MCF 10A (cell line): ENCODE measurements at regions not wholly inside any gene's neighbourhood (a gene's known extent, or its start where the extent isn't known, plus 50 kb on each side); places are given as distances from the start of the nearest gene placed in this dataset.
"Not testable (repeated sequence)": the region's sequence is repeated elsewhere in the genome, so short reads cannot be mapped to it uniquely, and the experiment has no call there.

ENCODE experiments used
- BruUV-seq: library from RNA; stranded (reverse); fragments of 400-500 nt; replicated peaks from 2 replicates; lab custom pipeline; 2021; lab: Mats Ljungman, UMichigan
- CTCF ChIA-PET: fragments of 300-600 bp; sonication (Branson Sonifier 250); formaldehyde crosslinking; extraction: SDS; loops from one replicate; lab custom pipeline; 2021; ENCODE audit warnings: antibody characterized with exemption, inconsistent platforms; lab: Yijun Ruan, JAX
- POLR2A ChIA-PET: fragments of 300-600, 350-650 bp; sonication (Branson Sonifier 250); formaldehyde crosslinking; extraction: SDS; loops from one replicate; lab custom pipeline; 2020; ENCODE audit warnings: antibody characterized with exemption, inconsistent platforms; lab: Yijun Ruan, JAX
- DNase-seq: peaks from one replicate; pipeline ENCODE4 v3.0.0-alpha.2; 2018; ENCODE audit not compliant: unreplicated experiment
- H3K27ac Mint-ChIP-seq: one replicate; pipeline ENCODE4 v1.8.0; 2022; ENCODE audit warnings: mild to moderate bottlenecking, low read depth, mixed read lengths; ENCODE audit not compliant: unreplicated experiment
- H3K27me3 Mint-ChIP-seq: one replicate; pipeline ENCODE4 v1.8.0; 2022; ENCODE audit warnings: mixed read lengths; ENCODE audit not compliant: insufficient read depth, unreplicated experiment
- H3K36me3 Mint-ChIP-seq: one replicate; pipeline ENCODE4 v1.8.0; 2022; ENCODE audit warnings: mild to moderate bottlenecking, moderate library complexity, mixed read lengths; ENCODE audit not compliant: insufficient read depth, unreplicated experiment
- H3K4me1 Mint-ChIP-seq: one replicate; pipeline ENCODE4 v1.8.0; 2022; ENCODE audit warnings: mixed read lengths; ENCODE audit not compliant: insufficient read depth, unreplicated experiment
- H3K4me3 Mint-ChIP-seq: one replicate; pipeline ENCODE4 v1.8.0; 2022; ENCODE audit warnings: mild to moderate bottlenecking, moderate library complexity, mixed read lengths; ENCODE audit not compliant: unreplicated experiment
- H3K9me3 Mint-ChIP-seq: one replicate; pipeline ENCODE4 v1.8.0; 2022; ENCODE audit warnings: mixed read lengths; ENCODE audit not compliant: unreplicated experiment
- intact Hi-C: fragments of 100-400 bp; cut with micrococcal nuclease; formaldehyde crosslinking; loops from 2 replicates; pipeline ENCODE4 v1.14.1; 2022
- TF ChIP-seq, protein P1 (sequence below): fragments of 200-600 bp; IDR thresholded peaks from one replicate; pipeline ENCODE4 v1.8.0; 2022; ENCODE audit warnings: antibody characterized with exemption, mild to moderate bottlenecking; ENCODE audit not compliant: unreplicated experiment

DNA sequence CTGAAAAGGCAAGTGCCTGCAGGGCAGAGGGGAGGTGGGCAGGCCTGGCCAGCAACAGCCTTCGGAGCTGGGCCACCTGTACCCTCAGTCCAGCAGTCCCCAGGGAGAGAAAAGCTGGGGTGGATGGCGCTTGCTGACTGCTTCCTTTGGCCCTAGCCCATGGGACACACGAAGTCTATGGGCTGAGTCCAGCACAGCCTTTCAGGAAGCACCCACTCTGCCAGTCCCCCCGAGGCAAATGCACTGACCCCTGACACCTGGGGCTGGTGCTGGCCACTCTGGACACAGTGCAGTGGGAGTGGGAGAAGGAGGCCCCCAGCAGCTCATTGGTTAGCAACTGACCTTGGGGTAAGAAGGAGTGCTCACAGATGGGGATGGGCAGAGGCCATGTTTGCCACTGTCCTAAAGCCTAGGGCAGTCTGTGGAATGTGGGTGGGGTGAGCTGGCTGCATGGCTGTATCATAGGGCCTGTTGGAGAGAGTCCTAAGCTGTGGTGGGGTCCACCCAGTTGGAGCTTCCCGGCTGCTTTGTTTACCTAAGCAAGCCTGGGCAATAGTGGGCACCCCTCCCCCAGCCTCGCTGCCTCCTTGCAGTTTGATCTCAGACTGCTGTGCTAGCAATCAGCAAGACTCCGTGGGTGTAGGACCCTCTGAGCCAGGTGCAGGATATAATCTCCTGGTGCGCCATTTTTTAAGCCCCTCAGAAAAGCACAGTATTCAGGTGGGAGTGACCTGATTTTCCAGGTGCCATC is 240.2 kb downstream of the ANKRD30B start:
- BruUV-seq, H3K9me3 Mint-ChIP-seq, intact Hi-C loops, H3K27me3 Mint-ChIP-seq, DNase-seq, H3K4me3 Mint-ChIP-seq, H3K4me1 Mint-ChIP-seq, POLR2A ChIA-PET, H3K36me3 Mint-ChIP-seq, H3K27ac Mint-ChIP-seq, CTCF ChIA-PET: not testable (repeated sequence)

DNA sequence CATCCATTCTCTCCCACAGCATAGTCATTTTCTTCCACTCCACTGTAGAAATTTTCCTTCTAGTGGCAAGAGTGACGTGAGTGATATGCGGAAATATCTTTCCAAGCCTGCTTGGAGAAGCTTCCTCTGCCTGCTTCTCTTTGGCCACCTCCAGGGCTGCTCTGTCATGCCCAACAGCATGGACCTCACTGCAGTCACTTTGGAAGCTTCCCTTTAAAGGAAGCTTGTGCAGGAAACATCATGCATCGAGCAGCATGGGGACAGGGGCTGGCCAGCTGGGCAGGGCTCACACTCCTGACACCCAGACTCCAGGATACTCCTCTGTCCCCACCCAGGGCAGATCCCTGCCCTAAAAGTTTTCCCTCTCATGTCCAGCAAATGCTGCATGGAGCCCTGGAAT is 241.6 kb downstream of the ANKRD30B start:
- H3K4me3 Mint-ChIP-seq, intact Hi-C loops, H3K27me3 Mint-ChIP-seq, CTCF ChIA-PET, H3K9me3 Mint-ChIP-seq, H3K27ac Mint-ChIP-seq, POLR2A ChIA-PET, H3K36me3 Mint-ChIP-seq, DNase-seq, BruUV-seq, H3K4me1 Mint-ChIP-seq: not testable (repeated sequence)

- H3K27me3 Mint-ChIP-seq, BruUV-seq, H3K27ac Mint-ChIP-seq, intact Hi-C loops, H3K4me3 Mint-ChIP-seq, POLR2A ChIA-PET, H3K4me1 Mint-ChIP-seq, H3K36me3 Mint-ChIP-seq, DNase-seq, CTCF ChIA-PET: not testable (repeated sequence)
- H3K9me3 Mint-ChIP-seq: peaks cover 12% of the 10 kb centered on the region
Observed at GRCh38 chr18:14991934-14992445, 244.0 kb downstream of the ANKRD30B start.

GRCh38 chr18:14992758-14993157 is 244.8 kb downstream of the ANKRD30B start:
- H3K4me1 Mint-ChIP-seq, H3K4me3 Mint-ChIP-seq, H3K36me3 Mint-ChIP-seq, H3K27ac Mint-ChIP-seq, intact Hi-C loops, POLR2A ChIA-PET, H3K27me3 Mint-ChIP-seq, BruUV-seq, DNase-seq: not testable (repeated sequence)
- H3K9me3 Mint-ChIP-seq: peaks cover 15% of the 10 kb centered on the region
- CTCF ChIA-PET: interaction anchor here (0.6 kb wide), 1 partner anchor 11 kb away, joined by 3 read pairs; no protein-coding TSS in a partner anchor

DNA sequence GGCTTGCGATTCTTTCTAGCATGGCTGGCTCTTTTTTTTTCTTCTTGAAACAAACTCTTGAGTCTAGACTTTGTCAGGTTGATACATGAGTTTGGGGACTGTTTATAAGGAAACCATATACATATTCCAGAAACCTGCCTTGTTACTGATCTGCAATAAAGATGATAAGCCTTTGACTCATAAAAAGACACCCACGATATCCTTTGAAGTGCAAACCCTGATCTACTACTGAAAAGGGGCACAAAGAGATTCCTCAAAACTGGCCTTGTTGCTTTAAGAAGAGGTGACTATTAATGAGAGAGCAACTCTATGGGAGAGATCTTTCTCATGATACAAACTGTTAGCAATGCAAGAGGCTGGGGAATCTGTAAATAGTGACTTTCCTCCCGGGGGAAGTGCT is 247.1 kb downstream of the ANKRD30B start:
- intact Hi-C loops, POLR2A ChIA-PET, BruUV-seq: not testable (repeated sequence)

GRCh38 chr18:14997357-14997756 is 249.4 kb downstream of the ANKRD30B start:
- no peak for DNase-seq
- ChIA-PET POLR2A (no interaction called here), CTCF (no interaction called here)
- H3K4me3 Mint-ChIP-seq: no peak overlapping the region
- no peaks in the 10 kb centered on the region for H3K4me1 Mint-ChIP-seq
- H3K27me3 Mint-ChIP-seq: no peaks in the 10 kb centered on the region
- H3K27ac Mint-ChIP-seq: no peak overlapping the region
- TF ChIP-seq, protein P1, sequence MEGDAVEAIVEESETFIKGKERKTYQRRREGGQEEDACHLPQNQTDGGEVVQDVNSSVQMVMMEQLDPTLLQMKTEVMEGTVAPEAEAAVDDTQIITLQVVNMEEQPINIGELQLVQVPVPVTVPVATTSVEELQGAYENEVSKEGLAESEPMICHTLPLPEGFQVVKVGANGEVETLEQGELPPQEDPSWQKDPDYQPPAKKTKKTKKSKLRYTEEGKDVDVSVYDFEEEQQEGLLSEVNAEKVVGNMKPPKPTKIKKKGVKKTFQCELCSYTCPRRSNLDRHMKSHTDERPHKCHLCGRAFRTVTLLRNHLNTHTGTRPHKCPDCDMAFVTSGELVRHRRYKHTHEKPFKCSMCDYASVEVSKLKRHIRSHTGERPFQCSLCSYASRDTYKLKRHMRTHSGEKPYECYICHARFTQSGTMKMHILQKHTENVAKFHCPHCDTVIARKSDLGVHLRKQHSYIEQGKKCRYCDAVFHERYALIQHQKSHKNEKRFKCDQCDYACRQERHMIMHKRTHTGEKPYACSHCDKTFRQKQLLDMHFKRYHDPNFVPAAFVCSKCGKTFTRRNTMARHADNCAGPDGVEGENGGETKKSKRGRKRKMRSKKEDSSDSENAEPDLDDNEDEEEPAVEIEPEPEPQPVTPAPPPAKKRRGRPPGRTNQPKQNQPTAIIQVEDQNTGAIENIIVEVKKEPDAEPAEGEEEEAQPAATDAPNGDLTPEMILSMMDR: no peak
- intact Hi-C loops: no loop called here
- BruUV-seq: no TSS peak
- H3K36me3 Mint-ChIP-seq: no peaks in the 10 kb centered on the region
- peaks cover 7% of the 10 kb centered on the region for H3K9me3 Mint-ChIP-seq

More for the DNA sequence above, 247.1 kb downstream of the ANKRD30B start:
- H3K9me3 Mint-ChIP-seq, H3K27me3 Mint-ChIP-seq, H3K36me3 Mint-ChIP-seq, H3K4me3 Mint-ChIP-seq, CTCF ChIA-PET, H3K4me1 Mint-ChIP-seq, DNase-seq, H3K27ac Mint-ChIP-seq: not testable (repeated sequence)

GRCh38 chr18:14997899-14998298 is 249.9 kb downstream of the ANKRD30B start:
- POLR2A ChIA-PET, H3K27me3 Mint-ChIP-seq, H3K27ac Mint-ChIP-seq, H3K9me3 Mint-ChIP-seq, DNase-seq, H3K4me1 Mint-ChIP-seq, intact Hi-C loops, H3K36me3 Mint-ChIP-seq, BruUV-seq, CTCF ChIA-PET, H3K4me3 Mint-ChIP-seq: not testable (repeated sequence)

GRCh38 chr18:14998360-14999042 is 250.5 kb downstream of the ANKRD30B start:
- H3K36me3 Mint-ChIP-seq, intact Hi-C loops, H3K4me3 Mint-ChIP-seq, BruUV-seq, H3K9me3 Mint-ChIP-seq, H3K4me1 Mint-ChIP-seq, H3K27ac Mint-ChIP-seq, DNase-seq, POLR2A ChIA-PET, H3K27me3 Mint-ChIP-seq: not testable (repeated sequence)
- CTCF ChIA-PET: interaction anchor here (0.6 kb wide), 1 partner anchor 19 kb away, joined by 3 read pairs; no protein-coding TSS in a partner anchor
